RWPE1 (cell line): ENCODE measurements at regions not wholly inside any gene's neighbourhood (a gene's known extent, or its start where the extent isn't known, plus 50 kb on each side); places are given as distances from the start of the nearest gene placed in this dataset.

Experiments
- CTCF ChIA-PET: fragments of 350-600 bp; sonication (Branson Sonifier 250); formaldehyde crosslinking; extraction: SDS; loops from one replicate; lab custom pipeline; 2021; lab: Yijun Ruan, JAX
- POLR2A ChIA-PET: fragments of 400-600 bp; formaldehyde crosslinking; extraction: SDS; loops from one replicate; lab custom pipeline; 2020; ENCODE audit warnings: antibody characterized with exemption; ENCODE audit not compliant: low non-redundant PET; lab: Yijun Ruan, JAX
- DNase-seq: peaks from one replicate; pipeline ENCODE4 v3.0.0; 2012; ENCODE audit warnings: low spot score
- H3K27ac ChIP-seq: fragments of 450-650 bp; 2 replicates; pipeline ENCODE4 v1.5.1; 2017
- CTCF ChIP-seq: fragments of 450-650 bp; conservative IDR thresholded peaks from 2 replicates; pipeline ENCODE4 v1.5.1; 2017; ENCODE audit warnings: low read depth, mild to moderate bottlenecking

- ChIA-PET POLR2A (no interaction called here), CTCF (no interaction called here)
- H3K27ac ChIP-seq = no peak overlapping the region
- no peak for DNase-seq
- no peak for TF ChIP-seq CTCF
Measured at GRCh38 chr4:45846016-45846415, 277.8 kb downstream of the GABRG1 start.

GRCh38 chr4:45841791-45842190 lies 282.1 kb downstream of the GABRG1 start:
- no peak for DNase-seq
- ChIA-PET CTCF (no interaction called here), POLR2A (no interaction called here)
- no peak for TF ChIP-seq CTCF
- no peak overlapping the region for H3K27ac ChIP-seq

- DNase-seq = no peak
- CTCF ChIA-PET = no interaction called here
- H3K27ac ChIP-seq = no peak overlapping the region
- TF ChIP-seq CTCF = no peak
- POLR2A ChIA-PET = no interaction called here
Measured at GRCh38 chr4:45831692-45832091, 292.2 kb downstream of the GABRG1 start.

- ChIA-PET POLR2A (no interaction called here), CTCF (no interaction called here)
Measured at GRCh38 chr4:45803994-45804393, 319.9 kb downstream of the GABRG1 start.

GRCh38 chr4:45795135-45795534 lies 328.7 kb downstream of the GABRG1 start:
- no peak overlapping the region for H3K27ac ChIP-seq
- no peak for TF ChIP-seq CTCF
- no peak for DNase-seq
- ChIA-PET CTCF (interaction anchor here (0.6 kb wide), 1 partner anchor 424 kb away, joined by 3 read pairs; no protein-coding TSS in a partner anchor), POLR2A (interaction anchor here (0.5 kb wide), 1 partner anchor 1033 kb away, joined by 4 read pairs; no protein-coding TSS in a partner anchor)

More at GRCh38 chr4:45803994-45804393, 319.9 kb downstream of the GABRG1 start:
- TF ChIP-seq CTCF = no peak
- DNase-seq = no peak
- no peak overlapping the region for H3K27ac ChIP-seq

GRCh38 chr4:45778514-45778913 lies 345.3 kb downstream of the GABRG1 start:
- no peak overlapping the region for H3K27ac ChIP-seq
- POLR2A ChIA-PET = no interaction called here
- no peak for TF ChIP-seq CTCF
- DNase-seq = no peak
- CTCF ChIA-PET = no interaction called here
